Calu3 (cell line): ENCODE measurements at regions not wholly inside any gene's neighbourhood (a gene's known extent, or its start where the extent isn't known, plus 50 kb on each side); places are given as distances from the start of the nearest gene placed in this dataset.

ENCODE experiments used
- BruUV-seq: library from RNA; stranded (reverse); fragments of 400-500 nt; replicated peaks from 2 replicates; lab custom pipeline; 2021; lab: Mats Ljungman, UMichigan
- CTCF ChIA-PET: fragments of 300-600 bp; sonication (Branson Sonifier 250); formaldehyde crosslinking; loops from one replicate; lab custom pipeline; 2022; ENCODE audit warnings: antibody characterized with exemption; lab: Charles Lee
- DNase-seq: peaks from one replicate; pipeline ENCODE4 v3.0.0; 2022
- H3K27ac Mint-ChIP-seq: one replicate; pipeline ENCODE4 v1.8.0; 2022; ENCODE audit warnings: mixed read lengths; ENCODE audit not compliant: unreplicated experiment
- H3K27me3 Mint-ChIP-seq: one replicate; pipeline ENCODE4 v1.8.0; 2022; ENCODE audit warnings: mixed read lengths; ENCODE audit not compliant: unreplicated experiment
- H3K36me3 Mint-ChIP-seq: one replicate; pipeline ENCODE4 v1.8.0; 2022; ENCODE audit warnings: mild to moderate bottlenecking, moderate library complexity, mixed read lengths; ENCODE audit not compliant: insufficient read depth, unreplicated experiment
- H3K4me1 Mint-ChIP-seq: one replicate; pipeline ENCODE4 v1.8.0; 2022; ENCODE audit warnings: mild to moderate bottlenecking, low read depth, mixed read lengths; ENCODE audit not compliant: unreplicated experiment
- H3K4me3 Mint-ChIP-seq: one replicate; pipeline ENCODE4 v1.8.0; 2022; ENCODE audit warnings: mild to moderate bottlenecking, low read depth, moderate library complexity, mixed read lengths; ENCODE audit not compliant: unreplicated experiment
- H3K9me3 Mint-ChIP-seq: one replicate; pipeline ENCODE4 v1.8.0; 2022; ENCODE audit warnings: low read depth, mixed read lengths; ENCODE audit not compliant: unreplicated experiment
- intact Hi-C: fragments of 100-400 bp; cut with micrococcal nuclease; formaldehyde crosslinking; loops from one replicate; pipeline ENCODE4 v1.10.0; 2022; ENCODE audit not compliant: unreplicated experiment
- TF ChIP-seq, protein P1 (sequence below): fragments of 200-600 bp; IDR thresholded peaks from one replicate; pipeline ENCODE4 v1.8.0; 2022; ENCODE audit warnings: antibody characterized with exemption; ENCODE audit not compliant: unreplicated experiment

DNA sequence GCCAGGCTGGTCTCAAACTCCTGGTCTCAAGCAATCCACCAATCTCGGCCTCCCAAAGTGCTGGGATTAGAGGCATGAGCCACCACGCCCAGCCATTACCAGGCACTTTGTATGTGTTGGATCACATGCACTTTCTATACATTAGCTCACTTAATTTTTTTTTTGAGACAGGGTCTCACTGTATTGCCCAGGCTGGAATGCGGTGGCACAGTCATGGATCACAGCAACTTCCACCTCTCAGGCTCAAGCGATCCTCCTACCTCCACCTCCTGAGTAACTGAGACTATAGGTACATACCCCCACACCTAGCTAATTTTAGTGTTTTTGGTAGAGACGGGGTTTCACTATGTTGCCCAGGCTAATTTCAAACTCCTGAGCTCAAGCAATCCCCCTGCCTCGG is 203.0 kb upstream of the MYL2 start:
- BruUV-seq = no TSS peak
- CTCF ChIA-PET = no interaction called here

DNA sequence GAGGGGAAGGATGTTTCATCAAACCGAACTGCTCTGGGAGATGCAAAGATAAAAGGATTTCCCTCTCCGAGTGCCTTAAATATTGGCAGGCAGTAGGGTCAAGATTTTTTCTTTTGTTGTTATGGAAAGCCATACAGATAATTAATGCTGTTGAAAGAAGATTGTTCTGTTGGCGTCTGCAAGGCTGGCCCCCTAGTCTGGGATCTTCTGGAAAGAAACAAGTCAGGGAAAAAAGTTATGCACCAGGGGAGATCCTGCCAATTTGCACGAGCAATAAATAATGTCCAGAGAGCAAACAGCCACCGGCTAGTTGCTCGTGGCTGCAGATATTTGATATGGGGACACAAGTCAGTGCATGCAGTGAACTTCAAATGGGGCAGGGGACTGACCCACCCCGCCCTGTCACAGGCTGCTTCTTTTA is 202.1 kb upstream of the MYL2 start:
- Mint-ChIP-seq H3K4me3 (no peak overlapping the region), H3K27me3 (peaks cover 87% of the 10 kb centered on the region), H3K4me1 (no peaks in the 10 kb centered on the region), H3K36me3 (no peaks in the 10 kb centered on the region), H3K27ac (no peak overlapping the region), H3K9me3 (no peaks in the 10 kb centered on the region)
- no TSS peak for BruUV-seq
- intact Hi-C loops = no loop called here
- TF ChIP-seq, protein P1, sequence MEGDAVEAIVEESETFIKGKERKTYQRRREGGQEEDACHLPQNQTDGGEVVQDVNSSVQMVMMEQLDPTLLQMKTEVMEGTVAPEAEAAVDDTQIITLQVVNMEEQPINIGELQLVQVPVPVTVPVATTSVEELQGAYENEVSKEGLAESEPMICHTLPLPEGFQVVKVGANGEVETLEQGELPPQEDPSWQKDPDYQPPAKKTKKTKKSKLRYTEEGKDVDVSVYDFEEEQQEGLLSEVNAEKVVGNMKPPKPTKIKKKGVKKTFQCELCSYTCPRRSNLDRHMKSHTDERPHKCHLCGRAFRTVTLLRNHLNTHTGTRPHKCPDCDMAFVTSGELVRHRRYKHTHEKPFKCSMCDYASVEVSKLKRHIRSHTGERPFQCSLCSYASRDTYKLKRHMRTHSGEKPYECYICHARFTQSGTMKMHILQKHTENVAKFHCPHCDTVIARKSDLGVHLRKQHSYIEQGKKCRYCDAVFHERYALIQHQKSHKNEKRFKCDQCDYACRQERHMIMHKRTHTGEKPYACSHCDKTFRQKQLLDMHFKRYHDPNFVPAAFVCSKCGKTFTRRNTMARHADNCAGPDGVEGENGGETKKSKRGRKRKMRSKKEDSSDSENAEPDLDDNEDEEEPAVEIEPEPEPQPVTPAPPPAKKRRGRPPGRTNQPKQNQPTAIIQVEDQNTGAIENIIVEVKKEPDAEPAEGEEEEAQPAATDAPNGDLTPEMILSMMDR = no peak
- CTCF ChIA-PET = no interaction called here
- DNase-seq = no peak

More for the DNA sequence above, 203.0 kb upstream of the MYL2 start:
- no peaks in the 10 kb centered on the region for H3K4me1 Mint-ChIP-seq
- peaks cover 87% of the 10 kb centered on the region for H3K27me3 Mint-ChIP-seq
- no peak overlapping the region for H3K27ac Mint-ChIP-seq
- no peaks in the 10 kb centered on the region for H3K9me3 Mint-ChIP-seq
- TF ChIP-seq, protein P1 = no peak
- intact Hi-C loops = no loop called here
- no peak overlapping the region for H3K4me3 Mint-ChIP-seq
- DNase-seq = no peak
- no peaks in the 10 kb centered on the region for H3K36me3 Mint-ChIP-seq

DNA sequence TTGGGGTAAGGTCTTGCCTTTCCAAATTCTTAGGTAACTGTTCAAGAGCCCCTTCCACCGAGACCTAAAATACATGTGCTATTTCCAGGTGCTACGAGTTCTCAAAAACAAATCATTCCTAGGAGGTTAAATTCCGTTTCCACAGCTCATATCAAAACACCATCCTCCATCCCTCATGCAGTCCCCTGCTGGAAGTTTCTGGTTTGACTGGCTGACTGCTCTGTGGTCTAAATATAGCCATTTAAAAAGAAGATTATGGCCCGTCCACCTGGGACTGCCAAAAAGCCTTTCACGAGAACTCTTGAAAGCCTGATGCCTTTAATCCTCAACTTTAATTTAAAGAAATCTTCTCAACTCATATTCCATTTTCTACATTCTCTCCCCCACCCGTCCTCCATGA is 201.5 kb upstream of the MYL2 start:
- Mint-ChIP-seq H3K4me1 (no peaks in the 10 kb centered on the region), H3K27me3 (peaks cover 92% of the 10 kb centered on the region), H3K9me3 (no peaks in the 10 kb centered on the region), H3K36me3 (no peaks in the 10 kb centered on the region), H3K27ac (no peak overlapping the region), H3K4me3 (no peak overlapping the region)
- TF ChIP-seq, protein P1 = no peak
- intact Hi-C loops = no loop called here
- CTCF ChIA-PET = no interaction called here
- no peak for DNase-seq
- BruUV-seq = no TSS peak

DNA sequence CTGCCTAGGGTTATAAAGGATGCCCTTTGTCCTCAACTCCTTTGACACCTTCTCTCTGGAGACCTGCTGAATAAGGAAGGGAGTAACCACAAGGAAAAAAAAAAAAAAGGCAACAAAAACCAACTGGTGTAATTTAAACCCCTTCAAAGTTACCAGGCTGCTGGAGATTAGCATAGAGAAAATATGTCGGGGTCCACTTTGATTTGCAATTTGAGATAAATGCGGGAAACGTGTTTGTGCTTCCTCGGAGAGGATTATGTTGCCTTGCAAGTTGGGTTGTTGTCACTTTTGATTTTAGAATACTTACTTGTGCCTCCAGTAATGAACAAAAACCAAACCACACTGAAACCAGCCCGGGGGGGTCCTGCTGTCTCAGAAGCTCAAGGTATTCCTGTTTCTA is 200.2 kb upstream of the MYL2 start:
- Mint-ChIP-seq H3K36me3 (no peaks in the 10 kb centered on the region), H3K4me1 (no peaks in the 10 kb centered on the region), H3K9me3 (no peaks in the 10 kb centered on the region), H3K27ac (no peak overlapping the region), H3K4me3 (no peak overlapping the region), H3K27me3 (peaks cover 98% of the 10 kb centered on the region)
- intact Hi-C loops = no loop called here
- no TSS peak for BruUV-seq
- DNase-seq = no peak
- TF ChIP-seq, protein P1 = no peak
- CTCF ChIA-PET = interaction anchor here (0.6 to 0.8 kb wide), 2 partner anchors 416 to 1100 kb away, joined by 3 to 5 read pairs; no protein-coding TSS in a partner anchor
